Right cardiac atrium (tissue), 5 donors: ENCODE measurements at regions not wholly inside any gene's neighbourhood (a gene's known extent, or its start where the extent isn't known, plus 50 kb on each side); places are given as distances from the start of the nearest gene placed in this dataset.

ENCODE experiments used
- ATAC-seq, 2 donors: fragments of 200-7000 bp; cut with Tn5 transposase; one replicate each; pipeline versions ENCODE4 v1.8.0 to v1.9.1; 2020; ENCODE audit warnings: moderate library complexity in 2 of 2, mild to moderate bottlenecking in 1 of 2
- DNase-seq, 3 donors: peaks; one replicate each; pipeline ENCODE4 v3.0.0-alpha.2; 2020
- H3K27ac ChIP-seq: one replicate; pipeline ENCODE4 v1.5.1; 2013; ENCODE audit warnings: mild to moderate bottlenecking, low read length, control low read depth, moderate library complexity
- H3K27me3 ChIP-seq: one replicate; pipeline ENCODE4 v1.6.1; 2013; ENCODE audit not compliant: control insufficient read depth, insufficient read depth
- H3K4me1 ChIP-seq: one replicate; pipeline ENCODE4 v1.6.1; 2013; ENCODE audit warnings: low read length; ENCODE audit not compliant: control insufficient read depth, insufficient read depth
- H3K4me3 ChIP-seq: one replicate; pipeline ENCODE4 v1.5.1; 2013; ENCODE audit warnings: low read length, control low read depth
- H3K9me3 ChIP-seq: one replicate; pipeline ENCODE4 v1.6.1; 2013; ENCODE audit warnings: low read length; ENCODE audit not compliant: control insufficient read depth
- WGBS: extraction: QIAGEN DNeasy Blood & Tissue Kit; methylation state at CpG from one replicate; pipeline ENCODE4 v1.1.7; 2013; 5-methylcytosine and 5-hydroxymethylcytosine counted together
- intact Hi-C, 4 donors: fragments of 100-400 bp; cut with DNase I; formaldehyde crosslinking; loops; one replicate each; pipeline versions ENCODE4 v1.11.0 to v1.14.0; 2022 to 2023
- donor health status: healthy with polysubstance abuse.
- donor health status: DM: no; HTN: yes; CAD: no.
- donor health status: DM: no; HTN: no; CAD: no.
- donor health status: DM: no; HTN: yes; CAD: no; lungs with severe emphysema.
- donor health status: DM: yes; HTN: yes; CAD: no.

- H3K9me3 ChIP-seq: no peaks in the 10 kb centered on the region
- H3K4me3 ChIP-seq: no peak overlapping the region
- DNase-seq (no peak), ATAC-seq (no peak)
- H3K27ac ChIP-seq: no peak overlapping the region
- WGBS: 96% methylated on average over 6 of the region's 6 CpGs
- intact Hi-C loops: loop anchor here in 1 of 4 donors (10.0 kb wide), 1 partner anchor 191 kb away; no protein-coding TSS in a partner anchor
- peaks cover 21% of the 10 kb centered on the region for H3K4me1 ChIP-seq
- H3K27me3 ChIP-seq: no peaks in the 10 kb centered on the region
Measured at GRCh38 chr11:130645843-130646197, 197.4 kb downstream of the ADAMTS15 start.

DNA sequence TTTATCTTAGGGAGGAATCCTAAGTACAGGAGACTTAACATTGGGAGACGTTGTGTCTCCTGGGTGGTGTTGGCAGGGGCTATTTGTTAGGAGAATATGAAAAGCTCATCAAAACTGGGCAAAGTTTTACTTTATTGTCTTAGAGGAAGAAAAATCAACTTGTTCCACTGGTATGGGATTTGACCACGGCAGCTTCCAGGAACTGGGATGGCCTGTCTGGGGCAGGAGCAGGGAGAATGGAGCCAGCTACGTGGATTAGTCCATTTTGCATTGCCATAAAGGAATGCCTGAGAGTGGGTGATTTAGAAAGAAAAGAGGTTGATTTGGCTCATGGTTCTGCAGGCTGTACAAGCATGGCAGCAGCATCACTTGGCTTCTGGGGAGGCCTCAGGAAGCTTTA lies 198.4 kb downstream of the ADAMTS15 start:
- intact Hi-C loops: loop anchor here in 1 of 4 donors (10.0 kb wide), 1 partner anchor 192 kb away; no protein-coding TSS in a partner anchor
- H3K9me3 ChIP-seq: no peaks in the 10 kb centered on the region
- no peak for ATAC-seq
- no peak for DNase-seq
- no peak overlapping the region for H3K4me3 ChIP-seq
- WGBS: 62% methylated on average over 3 of the region's 3 CpGs
- H3K27ac ChIP-seq: no peak overlapping the region
- peaks cover 24% of the 10 kb centered on the region for H3K4me1 ChIP-seq
- H3K27me3 ChIP-seq: no peaks in the 10 kb centered on the region

DNA sequence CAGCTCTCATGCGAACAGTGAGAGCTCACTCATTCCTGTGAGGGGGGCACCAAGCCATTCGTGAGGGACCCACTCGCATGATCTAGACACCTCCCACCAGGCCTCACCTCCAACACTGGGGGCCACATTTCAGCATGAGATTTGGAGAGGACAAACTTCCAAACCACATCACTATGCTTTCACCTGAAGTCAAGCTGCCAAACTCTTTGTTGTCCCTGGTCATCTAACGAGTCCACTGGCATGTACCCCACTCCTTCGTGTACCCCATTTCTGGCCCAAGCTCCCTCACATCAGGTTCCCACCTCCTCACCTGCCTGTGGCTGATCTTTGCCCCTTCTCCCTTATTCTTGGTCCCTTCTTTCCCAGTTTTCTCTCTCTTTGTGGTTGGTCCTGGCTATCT lies 198.9 kb downstream of the ADAMTS15 start:
- ATAC-seq: no peak
- Histone ChIP-seq H3K27me3 (no peaks in the 10 kb centered on the region), H3K9me3 (no peaks in the 10 kb centered on the region), H3K27ac (no peak overlapping the region), H3K4me3 (no peak overlapping the region), H3K4me1 (peaks cover 24% of the 10 kb centered on the region)
- no peak for DNase-seq
- intact Hi-C loops: loop anchor here in 1 of 4 donors (10.0 kb wide), 1 partner anchor 193 kb away; no protein-coding TSS in a partner anchor
- 92% methylated on average over 5 of the region's 5 CpGs for WGBS

- ATAC-seq (no peak), DNase-seq (no peak)
- Histone ChIP-seq H3K4me1 (peaks cover 18% of the 10 kb centered on the region), H3K9me3 (no peaks in the 10 kb centered on the region), H3K27ac (peak overlapping the region; percentile 97), H3K27me3 (no peaks in the 10 kb centered on the region), H3K4me3 (no peak overlapping the region)
- WGBS: 40% methylated on average over 3 of the region's 3 CpGs
- intact Hi-C loops: loop anchor here in 3 of 4 donors (5.0 to 10.0 kb wide), 2 partner anchors 195 to 202 kb away; partner anchors contain the start of gene ADAMTS15 (in 1 of the 3)
Measured at GRCh38 chr11:130649801-130650200, 201.4 kb downstream of the ADAMTS15 start.

DNA sequence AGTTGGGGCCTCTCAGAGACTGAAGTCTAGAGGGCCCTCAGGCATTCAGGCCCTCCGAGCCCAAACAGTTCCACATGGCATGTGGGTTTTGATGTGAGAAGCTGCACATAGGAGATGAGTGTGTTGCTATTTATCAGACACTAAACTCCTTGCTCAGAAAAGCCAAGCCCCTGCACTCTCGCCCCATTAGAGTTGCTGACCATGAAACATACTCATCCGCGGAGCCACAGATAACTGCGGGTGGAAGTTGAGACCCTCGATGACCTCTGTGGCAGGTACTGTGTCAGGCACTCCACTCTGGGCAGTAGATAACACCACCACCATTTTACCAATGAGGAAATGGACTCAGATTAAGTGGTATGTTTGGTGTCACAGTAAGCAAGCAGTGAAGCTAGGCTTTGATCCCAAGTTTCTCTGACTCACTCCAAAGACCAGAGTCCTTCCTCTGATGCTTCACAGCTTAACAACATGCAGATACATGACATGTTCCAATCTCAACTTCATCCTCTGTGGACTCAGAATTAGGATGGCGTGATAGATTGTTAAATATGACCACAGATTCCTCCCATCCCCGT lies 202.1 kb downstream of the ADAMTS15 start:
- intact Hi-C loops: loop anchor here in 2 of 4 donors (5.0 to 10.0 kb wide), 2 partner anchors 196 to 203 kb away; partner anchors contain the start of gene ADAMTS15 (in 1 of the 2)
- Histone ChIP-seq H3K27me3 (no peaks in the 10 kb centered on the region), H3K9me3 (no peaks in the 10 kb centered on the region), H3K4me1 (peaks cover 18% of the 10 kb centered on the region), H3K4me3 (no peak overlapping the region), H3K27ac (peak overlapping the region; percentile 97)
- no peak for DNase-seq
- WGBS: 77% methylated on average over 8 of the region's 8 CpGs
- ATAC-seq: no peak

- DNase-seq (no peak), ATAC-seq (no peak)
- no peaks in the 10 kb centered on the region for H3K9me3 ChIP-seq
- no peaks in the 10 kb centered on the region for H3K27me3 ChIP-seq
- H3K4me3 ChIP-seq: no peak overlapping the region
- intact Hi-C loops: loop anchor here in 2 of 4 donors (5.0 to 10.0 kb wide), 2 partner anchors 196 to 204 kb away; partner anchors contain the start of gene ADAMTS15 (in 1 of the 2)
- peaks cover 18% of the 10 kb centered on the region for H3K4me1 ChIP-seq
- peak overlapping the region; percentile 41 for H3K27ac ChIP-seq
- 89% methylated on average over 9 of the region's 9 CpGs for WGBS
Measured at GRCh38 chr11:130651066-130651855, 202.8 kb downstream of the ADAMTS15 start.

DNA sequence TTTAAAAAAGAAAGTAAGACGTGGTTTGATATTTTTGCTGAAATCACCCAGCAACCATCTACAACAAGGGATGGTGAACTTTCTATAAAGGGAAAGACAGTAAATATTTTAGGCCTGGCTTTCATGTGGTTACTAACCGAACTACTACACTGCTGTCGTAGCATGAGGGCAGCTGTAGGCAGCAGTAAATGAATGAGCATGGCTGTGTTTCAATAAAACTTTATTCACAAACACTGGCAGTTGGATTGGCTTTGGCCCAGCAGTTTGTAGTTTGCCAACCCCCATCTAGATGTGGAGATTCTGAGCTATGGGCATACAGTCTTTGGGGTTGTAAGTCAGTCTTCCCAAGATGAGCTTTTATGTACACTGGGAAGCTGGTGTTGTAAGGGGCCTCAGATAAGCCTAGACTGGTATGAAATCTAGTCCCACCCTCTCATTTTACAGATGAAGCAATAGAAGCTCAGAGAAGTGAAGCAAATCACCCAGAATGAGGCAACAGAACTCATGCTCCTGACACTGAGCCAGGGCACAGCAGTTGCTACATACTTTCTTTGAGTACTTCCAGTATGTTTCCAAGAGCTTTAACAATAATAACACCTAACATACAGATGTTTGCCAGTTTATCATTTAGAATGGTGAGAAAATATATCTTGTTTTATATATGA lies 204.4 kb downstream of the ADAMTS15 start:
- 87% methylated on average over 3 of the region's 3 CpGs for WGBS
- Histone ChIP-seq H3K4me1 (peaks cover 18% of the 10 kb centered on the region), H3K4me3 (no peak overlapping the region), H3K27me3 (no peaks in the 10 kb centered on the region), H3K27ac (peak overlapping the region; percentile 64), H3K9me3 (no peaks in the 10 kb centered on the region)
- intact Hi-C loops: loop anchor here in 2 of 4 donors (5.0 to 10.0 kb wide), 2 partner anchors 198 to 206 kb away; partner anchors contain the start of gene ADAMTS15 (in 1 of the 2)
- ATAC-seq (peak; percentile 64 to 68), DNase-seq (peak; percentile 78 to 93 (median 82))

- ATAC-seq (peak; percentile 97 to 98), DNase-seq (peak; percentile 90 to 96 (median 94))
- no peaks in the 10 kb centered on the region for H3K9me3 ChIP-seq
- intact Hi-C loops: loop anchor here in 2 of 4 donors (5.0 to 10.0 kb wide), 2 partner anchors 199 to 207 kb away; partner anchors contain the start of gene ADAMTS15 (in 1 of the 2)
- 21% methylated on average over 5 of the region's 5 CpGs for WGBS
- H3K4me1 ChIP-seq: peaks cover 18% of the 10 kb centered on the region
- peak overlapping the region; percentile 63 for H3K27ac ChIP-seq
- no peaks in the 10 kb centered on the region for H3K27me3 ChIP-seq
- H3K4me3 ChIP-seq: no peak overlapping the region
Measured at GRCh38 chr11:130653838-130654636, 205.6 kb downstream of the ADAMTS15 start.

DNA sequence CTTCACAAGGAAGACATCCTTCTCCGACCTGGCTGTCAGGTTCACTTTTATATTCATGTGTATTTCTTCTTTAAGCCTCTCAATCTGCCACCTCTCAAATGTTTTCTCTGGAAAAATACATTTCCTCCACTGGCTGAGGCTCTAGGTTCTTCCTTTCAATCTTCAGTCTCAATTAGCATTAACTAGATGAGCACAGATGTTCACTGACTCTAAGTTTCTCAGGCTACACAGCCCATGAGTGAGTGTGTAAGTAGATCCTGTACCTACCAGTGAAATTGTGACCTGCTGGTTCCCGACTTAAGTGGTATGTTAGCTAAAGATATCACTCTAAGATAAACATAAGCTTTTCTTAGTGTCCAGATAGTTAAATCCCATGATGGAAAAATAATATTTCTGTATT lies 206.9 kb downstream of the ADAMTS15 start:
- DNase-seq: no peak

GRCh38 chr11:130666781-130667251 lies 218.4 kb downstream of the ADAMTS15 start:
- ATAC-seq: peak in 1 of 2 donors; percentile 54
- intact Hi-C loops: no loop called here

More for the DNA sequence above, 206.9 kb downstream of the ADAMTS15 start:
- 64% methylated on average over 2 of the region's 2 CpGs for WGBS
- Histone ChIP-seq H3K27ac (peak overlapping the region; percentile 40), H3K4me1 (peaks cover 7% of the 10 kb centered on the region), H3K4me3 (no peak overlapping the region), H3K9me3 (no peaks in the 10 kb centered on the region), H3K27me3 (no peaks in the 10 kb centered on the region)
- intact Hi-C loops: loop anchor here in 1 of 4 donors (10.0 kb wide), 1 partner anchor 200 kb away; no protein-coding TSS in a partner anchor
- no peak for ATAC-seq

More at GRCh38 chr11:130666781-130667251, 218.4 kb downstream of the ADAMTS15 start:
- DNase-seq: peak in 1 of 3 donors; percentile 67
- WGBS: 51% methylated on average over 1 of the region's 1 CpG
- Histone ChIP-seq H3K27me3 (no peaks in the 10 kb centered on the region), H3K9me3 (no peaks in the 10 kb centered on the region), H3K4me1 (no peaks in the 10 kb centered on the region), H3K4me3 (no peak overlapping the region), H3K27ac (no peak overlapping the region)
